ENCODE measurements at regions not wholly inside any gene's neighbourhood (a gene's known extent, or its start where the extent isn't known, plus 50 kb on each side); places are given as distances from the start of the nearest gene placed in this dataset.

DNA sequence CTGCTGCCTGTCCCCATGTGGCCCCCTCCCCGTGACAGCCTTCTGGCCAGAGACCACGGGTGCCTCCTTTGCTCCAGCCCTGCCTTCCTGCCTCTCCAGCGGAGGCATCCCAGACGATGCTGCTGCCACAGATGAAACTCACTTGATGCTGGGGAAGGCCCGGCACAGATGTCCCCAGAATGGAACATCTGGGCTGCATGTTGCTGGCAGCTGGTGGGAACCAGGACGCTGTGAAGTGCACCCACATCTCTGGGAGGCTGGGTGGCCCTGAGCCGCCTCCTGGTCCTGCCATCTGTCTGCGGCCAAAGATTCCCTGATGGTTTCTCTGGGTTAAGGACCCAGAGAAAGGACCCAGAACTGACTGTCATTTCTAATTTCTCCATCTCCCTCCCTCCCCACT, 51.9 kb upstream of the PTPRS start:
- no peak for DNase-seq (ENCODE audit: low read depth in 2 of 2)

DNA sequence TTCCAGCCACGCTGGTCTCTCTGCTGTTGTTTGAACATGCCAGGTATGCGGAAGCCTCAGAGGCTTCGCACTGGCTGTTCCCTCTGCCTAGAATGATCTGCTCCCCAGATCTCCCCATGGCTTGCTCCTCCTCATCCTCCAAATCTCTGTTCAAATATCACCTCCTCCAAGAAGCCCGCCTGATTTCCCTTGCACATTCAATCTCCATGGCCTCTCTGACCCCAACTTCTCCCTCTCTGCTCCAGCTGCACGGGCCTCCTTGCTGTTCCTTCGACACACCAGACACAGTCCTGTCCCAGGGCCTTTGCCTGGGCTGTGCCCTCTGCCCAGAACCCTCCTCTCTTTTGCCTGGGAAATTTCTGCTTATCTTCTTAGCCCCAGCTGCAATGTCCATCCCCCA, 52.5 kb upstream of the PTPRS start:
- DNase-seq (ENCODE audit: low read depth in 2 of 2): no peak

DNA sequence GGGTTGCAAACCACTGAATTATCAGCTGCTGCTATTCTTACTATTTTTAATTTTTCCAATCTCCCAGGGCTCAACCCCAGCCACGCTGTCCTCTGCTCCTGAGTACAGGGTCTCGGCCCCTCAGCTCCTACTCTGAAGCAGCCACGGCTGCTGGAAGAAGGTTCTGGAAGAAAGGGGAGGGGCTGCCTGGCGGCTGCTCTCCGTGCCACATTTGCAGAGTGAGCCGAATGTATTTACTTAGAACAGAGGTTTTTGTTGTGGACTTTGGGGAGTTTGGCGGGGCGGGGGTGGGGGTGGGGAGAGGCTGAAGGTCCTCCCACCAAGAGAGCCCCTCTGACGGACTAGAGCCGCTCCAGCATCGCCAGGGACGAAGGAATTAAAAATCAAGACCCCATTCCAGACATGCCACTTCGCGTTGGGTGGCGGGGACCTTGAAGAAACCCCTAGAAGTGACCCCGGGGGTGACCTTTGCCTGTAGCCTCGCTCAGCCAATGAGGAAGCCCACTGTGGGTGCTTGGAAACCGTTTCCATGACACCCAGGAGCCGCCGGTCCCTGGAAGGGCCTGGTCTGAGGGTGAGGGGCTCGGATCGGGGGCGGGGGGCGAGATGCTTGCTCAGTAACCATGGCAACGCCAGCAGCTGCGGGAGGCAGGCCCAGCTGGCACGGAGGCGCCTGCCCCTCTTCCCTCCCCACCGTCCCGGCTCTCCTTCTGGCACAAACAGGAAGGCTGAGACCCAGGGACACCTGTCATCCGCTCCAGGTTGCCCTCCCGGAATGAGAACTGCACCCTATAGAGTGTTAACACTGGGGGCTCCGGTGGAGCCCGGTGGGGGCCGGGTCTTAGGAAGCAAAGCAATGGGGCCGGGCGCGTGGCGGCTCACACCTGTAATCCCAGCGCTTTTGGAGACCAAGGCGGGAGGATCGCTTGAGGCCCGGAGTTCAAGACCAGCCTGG, 54.2 kb upstream of the PTPRS start:
- DNase-seq (ENCODE audit: low read depth in 2 of 2): no peak

DNA sequence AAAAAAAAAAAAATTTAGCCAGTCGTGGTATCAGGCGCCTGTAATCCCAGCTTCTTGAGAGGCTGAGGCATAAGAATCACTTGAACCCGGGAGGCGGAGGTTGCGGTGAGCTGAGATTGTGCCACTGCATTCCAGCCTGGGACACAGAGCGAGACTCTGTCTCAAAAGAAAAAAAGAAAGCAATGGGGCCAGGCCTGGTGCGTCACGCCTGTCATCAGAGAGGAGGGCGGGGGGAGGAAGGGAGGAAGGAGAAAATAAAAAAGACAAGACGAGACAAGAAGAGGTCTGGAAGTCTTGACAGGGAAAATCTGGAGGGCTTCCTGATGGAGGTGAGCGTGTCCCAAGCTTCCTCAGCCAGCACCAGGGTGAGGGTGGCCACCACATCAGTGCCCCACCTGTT, 54.9 kb upstream of the PTPRS start:
- no peak for DNase-seq (ENCODE audit: low read depth in 2 of 2)

DNA sequence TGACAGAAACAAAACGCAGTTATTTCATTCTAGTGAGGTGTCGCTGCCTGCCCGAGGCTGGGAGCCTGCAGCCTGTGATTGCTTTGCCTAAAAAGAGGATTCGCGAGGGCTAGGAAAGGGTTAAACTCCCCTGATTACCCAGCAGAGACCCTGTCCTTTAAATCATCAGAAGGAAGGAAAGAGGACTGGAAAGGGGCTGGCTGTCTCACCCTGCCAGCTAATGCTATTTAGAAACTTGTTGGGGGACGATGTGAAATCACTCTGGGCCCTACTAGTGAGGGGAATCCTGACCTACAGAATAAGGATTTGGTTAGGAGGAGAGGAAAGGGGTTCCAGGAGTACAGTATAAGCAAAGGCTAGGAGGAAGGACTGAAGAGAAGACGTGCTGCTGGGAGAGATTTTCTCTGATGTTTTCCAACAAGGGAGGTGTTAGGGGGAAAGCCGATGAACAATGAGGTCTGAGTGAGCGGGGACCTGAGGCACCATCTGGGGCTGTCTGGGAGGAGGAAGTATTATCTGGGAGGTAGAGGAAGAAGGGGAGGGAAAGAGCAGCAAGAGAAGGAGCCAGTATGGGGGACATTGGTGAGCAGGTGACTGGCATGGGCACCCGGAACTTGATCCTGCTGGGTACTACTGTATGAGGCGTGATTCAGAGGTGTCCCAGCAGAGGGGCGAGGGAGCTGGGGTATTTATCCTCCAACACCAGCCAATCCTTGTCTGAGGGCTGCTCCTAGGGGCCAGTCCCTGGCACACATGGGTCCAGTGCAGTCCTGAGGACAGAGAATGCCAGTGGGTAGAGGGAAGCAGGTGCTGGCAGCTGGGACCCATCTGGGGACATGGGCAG, 55.7 kb upstream of the PTPRS start:
- no peak for DNase-seq (ENCODE audit: low read depth in 2 of 2)

DNA sequence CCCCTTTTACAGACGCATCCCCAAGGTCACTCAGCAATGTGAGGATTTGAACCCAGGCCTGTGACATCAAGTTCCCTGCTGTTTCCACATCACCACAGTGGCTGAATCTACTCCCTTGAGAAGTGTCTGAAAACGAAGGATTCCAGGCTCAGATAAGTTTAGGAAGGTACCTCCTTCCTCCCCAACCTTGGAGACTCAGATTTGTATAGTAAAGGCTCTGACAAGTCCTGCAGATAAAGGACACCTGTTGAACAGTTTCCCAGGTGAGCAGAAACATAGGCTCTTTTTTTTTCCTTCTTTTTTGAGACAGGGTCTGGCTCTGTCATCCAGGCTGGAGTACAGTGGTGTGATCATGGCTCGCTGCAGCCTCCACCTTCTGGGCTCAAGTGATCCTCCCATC, 56.4 kb upstream of the PTPRS start:
- DNase-seq (ENCODE audit: low read depth in 2 of 2): no peak

DNA sequence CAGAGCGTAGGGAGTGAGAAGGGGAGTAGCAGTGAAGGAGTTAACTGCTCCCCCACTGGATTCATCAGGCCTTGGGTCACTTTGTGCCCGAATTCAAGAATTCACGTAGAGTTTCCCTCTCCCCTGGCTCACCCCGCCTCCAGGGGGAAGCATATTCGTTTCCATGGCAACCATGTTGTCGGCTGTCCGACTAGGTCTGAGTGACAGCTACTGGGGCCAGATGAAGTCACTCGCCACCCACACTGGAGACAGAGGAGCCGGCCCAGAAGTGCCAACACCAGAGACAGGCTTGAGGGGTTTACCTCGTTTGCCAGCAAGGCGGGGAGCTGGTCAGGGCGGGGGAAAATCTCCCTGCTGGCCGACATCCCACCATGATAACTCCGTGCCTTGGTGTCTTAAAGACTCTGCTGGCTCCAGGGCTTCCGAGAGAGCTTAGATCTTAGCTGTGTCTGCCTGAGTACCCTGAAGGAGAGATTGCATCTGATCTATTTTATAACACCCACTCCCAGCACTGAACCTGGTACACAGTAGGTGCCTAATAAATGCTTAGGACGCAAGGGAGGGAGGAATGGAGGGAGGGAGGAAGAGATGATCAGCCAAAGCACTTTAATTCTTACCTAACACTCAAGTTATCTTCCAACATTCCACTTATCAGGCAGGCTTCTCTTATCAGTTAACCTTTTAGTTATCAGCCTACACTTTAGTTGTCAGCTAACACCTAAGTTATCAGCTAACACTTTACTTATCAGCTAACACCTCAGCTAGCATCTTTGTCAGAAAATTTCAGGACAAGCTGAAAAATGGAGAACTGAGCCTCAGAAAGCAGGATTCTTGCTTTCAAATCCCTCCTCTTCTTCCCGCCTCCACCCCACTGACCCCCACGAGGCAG, 57.2 kb upstream of the ZNRF4 start:
- peak; percentile 21 to 27 for DNase-seq (ENCODE audit: low read depth in 2 of 2)

DNA sequence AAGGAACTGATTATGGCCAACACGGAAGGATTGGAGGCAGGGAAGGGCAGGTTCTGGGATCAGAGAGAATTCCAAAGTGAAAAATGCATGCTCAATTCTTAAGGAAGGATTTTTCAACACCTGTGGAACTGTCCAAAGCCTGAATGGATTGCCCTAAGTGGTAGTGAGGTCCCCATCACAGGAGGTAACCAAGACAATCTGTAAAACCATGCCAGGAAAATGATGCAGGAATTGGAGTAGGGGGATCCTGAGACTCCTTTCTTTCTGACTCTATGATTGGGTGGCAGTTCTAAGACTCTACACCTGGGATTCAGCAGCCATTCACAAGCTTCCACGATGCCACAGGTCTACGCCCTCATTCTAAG, 56.5 kb upstream of the ZNRF4 start:
- DNase-seq (ENCODE audit: low read depth in 2 of 2): no peak

DNA sequence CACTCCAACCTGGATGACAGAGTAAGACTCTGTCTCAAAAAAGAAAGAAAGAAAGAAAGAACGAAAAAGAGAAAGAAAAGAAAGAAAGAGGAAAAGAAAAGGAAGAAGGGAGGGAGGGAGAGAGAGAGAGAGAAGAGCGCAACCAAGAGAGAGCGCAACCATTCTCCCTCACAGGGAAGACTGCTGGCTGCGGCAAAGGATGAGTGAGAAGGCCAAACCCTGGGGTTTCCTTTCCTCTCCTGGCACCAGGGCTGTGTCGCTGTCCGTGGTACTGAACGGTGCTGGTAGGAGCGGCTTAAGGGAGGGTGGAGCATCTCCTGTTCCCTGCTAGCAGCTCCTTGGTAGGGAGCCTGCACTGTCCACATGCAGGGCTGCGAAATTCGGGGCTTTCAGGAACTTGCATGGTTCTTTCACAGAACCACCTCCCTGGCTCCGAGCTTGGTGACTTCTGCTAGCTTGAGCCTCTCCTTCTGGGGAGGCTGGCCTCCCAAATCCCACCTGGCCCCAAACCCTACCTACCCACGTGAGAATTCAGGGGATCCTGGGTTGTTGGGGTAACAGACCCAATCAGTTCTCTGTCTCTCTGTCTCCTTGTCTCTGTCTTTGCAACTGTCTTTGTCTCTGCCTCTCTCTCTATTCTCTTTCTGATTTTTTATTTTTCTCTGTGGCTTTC, 51.1 kb upstream of the ZNRF4 start:
- DNase-seq (ENCODE audit: low read depth in 2 of 2): peak; percentile 69 to 79

Measured in lung microvascular endothelial cell (primary cell).